SU-DHL-6 (cell line): ENCODE measurements at regions not wholly inside any gene's neighbourhood (a gene's known extent, or its start where the extent isn't known, plus 50 kb on each side); places are given as distances from the start of the nearest gene placed in this dataset.

ENCODE experiments used
- CTCF ChIP-seq: fragments of 200-600 bp; sonication (generic); IDR thresholded peaks from one replicate; pipeline ENCODE4 v1.5.1; 2017; ENCODE audit warnings: antibody characterized with exemption, mild to moderate bottlenecking, low read length, moderate library complexity; ENCODE audit not compliant: insufficient read depth, poor library complexity, severe bottlenecking
- EZH2phosphoT487 ChIP-seq: fragments of 200-600 bp; sonication (generic), shearing (Covaris generic); conservative IDR thresholded peaks from 2 replicates; pipeline ENCODE4 v1.6.1; 2018; ENCODE audit warnings: mild to moderate bottlenecking, antibody characterized with exemption, low read length, moderate library complexity, mixed read lengths

GRCh38 chr7:33700001-33700899, 205.1 kb upstream of the BMPER start:
- TF ChIP-seq CTCF (no peak), EZH2phosphoT487 (no peak)
